Kidney (tissue), 13 donors: ENCODE measurements at regions not wholly inside any gene's neighbourhood (a gene's known extent, or its start where the extent isn't known, plus 50 kb on each side); places are given as distances from the start of the nearest gene placed in this dataset.

Experiments
- DNase-seq, 5 donors: peaks; one replicate each; pipeline ENCODE4 v3.0.0-alpha.2; 2013 to 2020
- FAIRE-seq: peaks from 2 replicates; lab custom pipeline; 2012; peaks lifted over from hg19 to GRCh38; lab: Jason Lieb, UNC
- H3K27ac ChIP-seq, 2 donors: one replicate each; pipeline ENCODE4 v1.7.0; 2013; ENCODE audit warnings: low read depth in 2 of 2, low read length in 2 of 2, inconsistent platforms in 1 of 2
- H3K27me3 ChIP-seq: one replicate; pipeline ENCODE4 v1.7.1; 2013; ENCODE audit warnings: low read length, inconsistent platforms; ENCODE audit not compliant: control insufficient read depth, insufficient read depth
- H3K36me3 ChIP-seq, 3 donors: one replicate each; pipeline versions ENCODE4 v1.7.0 to v1.7.1; 2013; ENCODE audit warnings: low read length in 3 of 3, control low read depth in 1 of 3, inconsistent platforms in 1 of 3; ENCODE audit not compliant: insufficient read depth in 3 of 3, control insufficient read depth in 2 of 3
- H3K4me1 ChIP-seq, 3 donors: one replicate each; pipeline versions ENCODE4 v1.7.0 to v1.7.1; 2013; ENCODE audit warnings: low read length in 3 of 3, inconsistent platforms in 1 of 3, low read depth in 1 of 3; ENCODE audit not compliant: control insufficient read depth in 2 of 3, insufficient read depth in 2 of 3
- H3K4me3 ChIP-seq, 3 donors: one replicate each; pipeline versions ENCODE4 v1.7.0 to v1.8.1; 2013; ENCODE audit warnings: low read length in 3 of 3, control low read depth in 1 of 3, inconsistent platforms in 1 of 3
- H3K9ac ChIP-seq, 3 donors: one replicate each; pipeline versions ENCODE4 v1.7.0 to v1.7.1; 2013; ENCODE audit warnings: low read length in 3 of 3, control low read depth in 1 of 3, inconsistent platforms in 1 of 3
- H3K9me3 ChIP-seq, 3 donors: one replicate each; pipeline versions ENCODE4 v1.7.0 to v1.7.1; 2013; ENCODE audit warnings: low read length in 3 of 3, control low read depth in 1 of 3, inconsistent platforms in 1 of 3; ENCODE audit not compliant: control insufficient read depth in 2 of 3, insufficient read depth in 1 of 3
- CTCF ChIP-seq: IDR thresholded peaks from 3 replicates; pipeline ENCODE4 v1.5.1; 2012; ENCODE audit warnings: mild to moderate bottlenecking, moderate library complexity, borderline replicate concordance; ENCODE audit not compliant: insufficient read depth; ENCODE audit errors: extremely low read depth
- intact Hi-C: fragments of 100-400 bp; cut with DNase I; formaldehyde crosslinking; loops from one replicate; pipeline ENCODE4 v1.11.1; 2022
- donor health status: control.
- donor health status: control.
- donor health status: control.
- donor health status: control.
- donor health status: control.
- donor health status: DM: yes; HTN: yes; CAD: no.
- donor health status: Normal renal cell carcinoma (clear cell type).

- FAIRE-seq (no peak), DNase-seq (no peak)
- TF ChIP-seq CTCF = no peak
- no peaks in the 10 kb centered on the region for H3K36me3 ChIP-seq
- no peaks in the 10 kb centered on the region for H3K9me3 ChIP-seq
- no peaks in the 10 kb centered on the region for H3K27me3 ChIP-seq
- H3K27ac ChIP-seq = no peak overlapping the region
- no peaks in the 10 kb centered on the region for H3K4me1 ChIP-seq
- no peak overlapping the region for H3K4me3 ChIP-seq
- intact Hi-C loops = no loop called here
- H3K9ac ChIP-seq = no peak overlapping the region
These were observed 81.4 kb upstream of the ARID1B start for GRCh38 chr6:156695742-156696141.

GRCh38 chr6:156694679-156695078 lies 82.5 kb upstream of the ARID1B start:
- Histone ChIP-seq H3K27me3 (no peaks in the 10 kb centered on the region), H3K9me3 (no peaks in the 10 kb centered on the region), H3K9ac (no peak overlapping the region), H3K27ac (no peak overlapping the region), H3K4me1 (no peaks in the 10 kb centered on the region), H3K4me3 (no peak overlapping the region), H3K36me3 (no peaks in the 10 kb centered on the region)
- DNase-seq (no peak), FAIRE-seq (no peak)
- intact Hi-C loops = no loop called here
- TF ChIP-seq CTCF = no peak

- H3K4me1 ChIP-seq = peaks cover 0 to 4% (median 2%) of the 10 kb centered on the region in 3 donors
- intact Hi-C loops = no loop called here
- H3K9me3 ChIP-seq = no peaks in the 10 kb centered on the region
- FAIRE-seq = no peak
- H3K27ac ChIP-seq = no peak overlapping the region
- H3K9ac ChIP-seq = no peak overlapping the region
- TF ChIP-seq CTCF = no peak
- H3K4me3 ChIP-seq = no peak overlapping the region
- H3K36me3 ChIP-seq = no peaks in the 10 kb centered on the region
- DNase-seq = no peak
- H3K27me3 ChIP-seq = no peaks in the 10 kb centered on the region
These were observed 86.2 kb upstream of the ARID1B start for GRCh38 chr6:156691018-156691417.

GRCh38 chr6:156689656-156690055 lies 87.5 kb upstream of the ARID1B start:
- Histone ChIP-seq H3K4me1 (peaks cover 0 to 5% (median 4%) of the 10 kb centered on the region in 3 donors), H3K9me3 (no peaks in the 10 kb centered on the region), H3K36me3 (no peaks in the 10 kb centered on the region), H3K27me3 (no peaks in the 10 kb centered on the region), H3K4me3 (no peak overlapping the region), H3K27ac (no peak overlapping the region), H3K9ac (no peak overlapping the region)
- no peak for DNase-seq
- no peak for FAIRE-seq
- intact Hi-C loops = no loop called here
- TF ChIP-seq CTCF = no peak
